PC-9 (cell line): ENCODE measurements at regions not wholly inside any gene's neighbourhood (a gene's known extent, or its start where the extent isn't known, plus 50 kb on each side); places are given as distances from the start of the nearest gene placed in this dataset.

Experiments used
- EZH2 ChIP-seq: fragments of 200-600 bp; sonication (generic); IDR thresholded peaks from 2 replicates; pipeline ENCODE4 v1.8.0; 2017; ENCODE audit warnings: antibody characterized with exemption, low read depth
- TF ChIP-seq, protein P1 (sequence below): fragments of 200-600 bp; sonication (generic); conservative IDR thresholded peaks from 2 replicates; pipeline ENCODE4 v1.6.1; 2017; ENCODE audit warnings: mixed run types, antibody characterized with exemption, mild to moderate bottlenecking, moderate library complexity

DNA sequence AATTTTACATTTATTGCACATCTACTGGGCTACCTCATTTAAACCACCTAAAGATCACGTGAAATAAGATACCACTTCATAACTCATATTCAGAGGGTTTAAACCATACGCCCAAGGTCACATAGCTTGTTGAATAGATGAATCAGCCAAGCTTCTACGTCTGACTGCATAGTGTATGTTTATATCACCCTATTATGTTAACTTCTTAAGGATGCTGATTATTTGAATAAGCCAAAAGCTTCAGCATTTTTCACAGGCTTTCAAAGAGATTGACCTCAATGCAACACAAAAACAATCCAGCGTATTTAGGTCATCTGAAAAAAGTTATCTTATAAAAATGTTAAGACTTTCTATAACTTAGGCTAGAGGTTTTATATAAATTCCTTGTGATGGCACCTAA is 373.8 kb downstream of the TGFB2 start:
- TF ChIP-seq, protein P1, sequence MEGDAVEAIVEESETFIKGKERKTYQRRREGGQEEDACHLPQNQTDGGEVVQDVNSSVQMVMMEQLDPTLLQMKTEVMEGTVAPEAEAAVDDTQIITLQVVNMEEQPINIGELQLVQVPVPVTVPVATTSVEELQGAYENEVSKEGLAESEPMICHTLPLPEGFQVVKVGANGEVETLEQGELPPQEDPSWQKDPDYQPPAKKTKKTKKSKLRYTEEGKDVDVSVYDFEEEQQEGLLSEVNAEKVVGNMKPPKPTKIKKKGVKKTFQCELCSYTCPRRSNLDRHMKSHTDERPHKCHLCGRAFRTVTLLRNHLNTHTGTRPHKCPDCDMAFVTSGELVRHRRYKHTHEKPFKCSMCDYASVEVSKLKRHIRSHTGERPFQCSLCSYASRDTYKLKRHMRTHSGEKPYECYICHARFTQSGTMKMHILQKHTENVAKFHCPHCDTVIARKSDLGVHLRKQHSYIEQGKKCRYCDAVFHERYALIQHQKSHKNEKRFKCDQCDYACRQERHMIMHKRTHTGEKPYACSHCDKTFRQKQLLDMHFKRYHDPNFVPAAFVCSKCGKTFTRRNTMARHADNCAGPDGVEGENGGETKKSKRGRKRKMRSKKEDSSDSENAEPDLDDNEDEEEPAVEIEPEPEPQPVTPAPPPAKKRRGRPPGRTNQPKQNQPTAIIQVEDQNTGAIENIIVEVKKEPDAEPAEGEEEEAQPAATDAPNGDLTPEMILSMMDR = no peak
- no peak for TF ChIP-seq EZH2
